GM12878 (cell line): ENCODE measurements at regions not wholly inside any gene's neighbourhood (a gene's known extent, or its start where the extent isn't known, plus 50 kb on each side); places are given as distances from the start of the nearest gene placed in this dataset.

Experiments
- ATAC-seq: fragments of 200-7000 bp; cut with Tn5 transposase; 3 replicates; pipeline ENCODE4 v1.9.1; 2020; ENCODE audit warnings: mild to moderate bottlenecking, moderate library complexity
- BruUV-seq: library from RNA; stranded (reverse); fragments of 400-500 nt; replicated peaks from 2 replicates; lab custom pipeline; 2021; lab: Mats Ljungman, UMichigan
- CTCF ChIA-PET: fragments of 300-600 bp; sonication (Branson Sonifier 250); formaldehyde crosslinking; extraction: SDS; loops from one replicate; lab custom pipeline; 2021; ENCODE audit warnings: inconsistent platforms; lab: Yijun Ruan, JAX
- POLR2A ChIA-PET: fragments of 350-600 bp; formaldehyde crosslinking; extraction: SDS; loops from one replicate; lab custom pipeline; 2021; ENCODE audit warnings: inconsistent platforms; lab: Charles Lee
- RAD21 ChIA-PET: fragments of 300-600 bp; sonication (Branson Sonifier 250); formaldehyde crosslinking; loops from one replicate; lab custom pipeline; 2023; ENCODE audit warnings: antibody characterized with exemption; ENCODE audit not compliant: unreplicated experiment; lab: Charles Lee
- SMC1A ChIA-PET: fragments of 300-600 bp; sonication (Branson Sonifier 250); formaldehyde crosslinking; loops from one replicate; lab custom pipeline; 2023; ENCODE audit not compliant: unreplicated experiment, uncharacterized antibody; lab: Charles Lee
- DNase-seq: peaks from one replicate; pipeline ENCODE4 v3.0.0-alpha.2; 2011; ENCODE audit warnings: low read depth, low spot score
- FAIRE-seq: peaks from 3 replicates; lab custom pipeline; 2011; peaks lifted over from hg19 to GRCh38; lab: Jason Lieb, UNC
- H2AFZ ChIP-seq: 2 replicates; pipeline ENCODE4 v1.6.0; 2011; ENCODE audit warnings: low read depth, low read length, control low read depth; ENCODE audit not compliant: control insufficient read depth
- H3K27ac ChIP-seq: 2 replicates; pipeline ENCODE4 v1.5.1; 2011; ENCODE audit warnings: control low read depth; ENCODE audit not compliant: control insufficient read depth, insufficient read depth
- H3K27me3 ChIP-seq, 2 experiments: replicated peaks in 1 of 2; 2 replicates each; pipeline versions ENCODE4 v1.6.0 to v1.6.1; 2011; ENCODE audit warnings: low read length in 1 of 2; ENCODE audit not compliant: control insufficient read depth in 2 of 2, insufficient read depth in 2 of 2
- H3K36me3 ChIP-seq, 2 experiments: 2 replicates each; pipeline ENCODE4 v1.5.1; 2011; ENCODE audit warnings: low read length in 1 of 2; ENCODE audit not compliant: control insufficient read depth in 2 of 2, insufficient read depth in 2 of 2
- H3K4me1 ChIP-seq: 2 replicates; pipeline ENCODE4 v1.6.1; 2011; ENCODE audit warnings: mild to moderate bottlenecking, low read length, moderate library complexity, mixed read lengths; ENCODE audit not compliant: control insufficient read depth, insufficient read depth
- H3K4me2 ChIP-seq: 2 replicates; pipeline ENCODE4 v1.6.0; 2011; ENCODE audit warnings: control low read depth; ENCODE audit not compliant: control insufficient read depth, insufficient read depth
- H3K4me3 ChIP-seq: fragments of 200-600 bp; sonication (generic); 2 replicates; pipeline ENCODE4 v1.5.1; 2016
- H3K79me2 ChIP-seq: 2 replicates; pipeline ENCODE4 v1.6.0; 2011; ENCODE audit warnings: low read length; ENCODE audit not compliant: control insufficient read depth, insufficient read depth
- H3K9ac ChIP-seq: 2 replicates; pipeline ENCODE4 v1.8.0; 2011; ENCODE audit warnings: low read length, control low read depth, mixed read lengths; ENCODE audit not compliant: control insufficient read depth, insufficient read depth
- H3K9me3 ChIP-seq: replicated peaks from 3 replicates; pipeline ENCODE4 v1.5.1; 2011; ENCODE audit warnings: mild to moderate bottlenecking, low read length; ENCODE audit not compliant: control insufficient read depth, insufficient read depth
- H4K20me1 ChIP-seq: 2 replicates; pipeline ENCODE4 v1.6.0; 2011; ENCODE audit not compliant: control insufficient read depth, insufficient read depth
- CHD1 ChIP-seq: IDR thresholded peaks from 2 replicates; pipeline ENCODE4 v1.6.1; 2012; ENCODE audit warnings: low read depth, low read length, improper control_type of control experiment
- E4F1 ChIP-seq: fragments of 450-650 bp; IDR thresholded peaks from 2 replicates; pipeline ENCODE4 v1.6.1; 2018; ENCODE audit warnings: borderline replicate concordance, mild to moderate bottlenecking; ENCODE audit not compliant: partially characterized antibody
- FOXK2 ChIP-seq: fragments of 450-650 bp; IDR thresholded peaks from 2 replicates; pipeline ENCODE4 v1.6.1; 2017; ENCODE audit warnings: mild to moderate bottlenecking, moderate library complexity
- HDGF ChIP-seq: fragments of 450-650 bp; IDR thresholded peaks from 2 replicates; pipeline ENCODE4 v1.6.1; 2016; ENCODE audit warnings: antibody characterized with exemption
- MYB ChIP-seq: fragments of 150-350 bp; IDR thresholded peaks from 2 replicates; pipeline ENCODE4 v1.6.1; 2014; ENCODE audit warnings: mild to moderate bottlenecking, low read depth, low read length, borderline replicate concordance
- POLR2AphosphoS5 ChIP-seq: IDR thresholded peaks from 2 replicates; pipeline ENCODE4 v1.6.1; 2011; ENCODE audit warnings: mild to moderate bottlenecking, low read length, inconsistent platforms
- RFX5 ChIP-seq: IDR thresholded peaks from 2 replicates; pipeline ENCODE4 v1.6.1; 2011; ENCODE audit warnings: low read depth, low read length, improper control_type of control experiment
- SMC3 ChIP-seq: IDR thresholded peaks from 2 replicates; pipeline ENCODE4 v1.6.1; 2011; ENCODE audit warnings: low read length, improper control_type of control experiment, borderline replicate concordance
- SP1 ChIP-seq: IDR thresholded peaks from one replicate; pipeline ENCODE4 v1.6.1; 2011; ENCODE audit warnings: low read depth, low read length
- ZNF274 ChIP-seq: IDR thresholded peaks from one replicate; pipeline ENCODE4 v1.8.0; 2011; ENCODE audit not compliant: insufficient read length, insufficient read depth
- WGBS: methylation state at CpG from one replicate; pipeline ENCODE4 v1.1.6; 2016; ENCODE audit warnings: low lambda C conversion rate; ENCODE audit not compliant: insufficient replicate concordance, insufficient coverage; ENCODE audit errors: missing lambda C conversion rate; 5-methylcytosine and 5-hydroxymethylcytosine counted together
- in situ Hi-C: fragments of 300-500 bp; cut with MboI; formaldehyde crosslinking; loops from 9 replicates; pipeline ENCODE4 v1.14.3; 2018; ENCODE audit warnings: mixed read lengths
- intact Hi-C: fragments of 100-400 bp; cut with micrococcal nuclease; formaldehyde crosslinking; loops from one replicate; pipeline ENCODE4 v1.14.2; 2022; ENCODE audit not compliant: unreplicated experiment
- TF ChIP-seq, protein P1 (sequence below): IDR thresholded peaks from 2 replicates; pipeline ENCODE4 v1.6.1; 2011; ENCODE audit warnings: borderline replicate concordance, low read depth, mild to moderate bottlenecking, moderate library complexity, mixed read lengths, low read length; ENCODE audit not compliant: insufficient read depth; ENCODE audit errors: extremely low read length
- TF ChIP-seq, protein P2 (sequence below): fragments of 450-650 bp; formaldehyde crosslinking; IDR thresholded peaks from 2 replicates; pipeline ENCODE4 v1.4.0; 2020; ENCODE audit warnings: mild to moderate bottlenecking, moderate library complexity

DNA sequence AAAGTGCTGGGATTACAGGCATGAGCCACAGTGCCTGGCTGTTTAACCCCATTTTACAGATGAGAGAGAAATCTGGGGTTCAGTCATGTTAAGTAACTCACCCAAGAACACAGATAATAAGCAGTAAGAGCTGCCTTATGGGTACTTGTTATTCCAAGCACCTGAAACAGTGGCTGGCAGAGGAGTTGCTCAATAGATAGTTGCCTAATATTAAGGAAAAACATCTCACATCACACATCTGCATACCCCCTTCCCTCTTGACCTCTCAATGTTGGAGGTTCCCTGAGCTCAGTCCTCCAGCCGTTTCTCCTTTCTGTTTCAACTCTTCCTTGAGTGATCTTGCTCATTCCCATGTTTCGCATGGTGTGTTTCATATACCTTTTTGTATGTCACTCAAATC lies 401.9 kb downstream of the KLF12 start:
- H3K36me3 ChIP-seq: no peaks in the 10 kb centered on the region
- SMC1A ChIA-PET: interaction anchor here (2.8 kb wide), 1 partner anchor 14 kb away, joined by 9 read pairs; no protein-coding TSS in a partner anchor
- no peaks in the 10 kb centered on the region for H3K79me2 ChIP-seq
- POLR2A ChIA-PET: no interaction called here
- no peak overlapping the region for H2AFZ ChIP-seq
- H3K4me1 ChIP-seq: no peaks in the 10 kb centered on the region
- DNase-seq (no peak), FAIRE-seq (no peak), ATAC-seq (no peak)
- 98% methylated on average over 2 of the region's 2 CpGs for WGBS
- RAD21 ChIA-PET: interaction anchor here (0.7 to 1.1 kb wide), 2 partner anchors 18 to 554 kb away, joined by 3 read pairs; no protein-coding TSS in a partner anchor
- no TSS peak for BruUV-seq
- in situ Hi-C loops (no loop called here), intact Hi-C loops (no loop called here)
- H3K9me3 ChIP-seq: no peaks in the 10 kb centered on the region
- TF ChIP-seq POLR2AphosphoS5 (no peak), MYB (no peak), RFX5 (no peak), SP1 (no peak), HDGF (no peak)
- TF ChIP-seq, protein P1, sequence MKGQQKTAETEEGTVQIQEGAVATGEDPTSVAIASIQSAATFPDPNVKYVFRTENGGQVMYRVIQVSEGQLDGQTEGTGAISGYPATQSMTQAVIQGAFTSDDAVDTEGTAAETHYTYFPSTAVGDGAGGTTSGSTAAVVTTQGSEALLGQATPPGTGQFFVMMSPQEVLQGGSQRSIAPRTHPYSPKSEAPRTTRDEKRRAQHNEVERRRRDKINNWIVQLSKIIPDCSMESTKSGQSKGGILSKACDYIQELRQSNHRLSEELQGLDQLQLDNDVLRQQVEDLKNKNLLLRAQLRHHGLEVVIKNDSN: no peak
- no peak overlapping the region for H3K9ac ChIP-seq
- CTCF ChIA-PET: no interaction called here
- H3K27ac ChIP-seq: no peak overlapping the region
- no peaks in the 10 kb centered on the region for H4K20me1 ChIP-seq
- H3K27me3 ChIP-seq: no peaks in the 10 kb centered on the region
- no peak overlapping the region for H3K4me2 ChIP-seq
- H3K4me3 ChIP-seq: no peak overlapping the region

DNA sequence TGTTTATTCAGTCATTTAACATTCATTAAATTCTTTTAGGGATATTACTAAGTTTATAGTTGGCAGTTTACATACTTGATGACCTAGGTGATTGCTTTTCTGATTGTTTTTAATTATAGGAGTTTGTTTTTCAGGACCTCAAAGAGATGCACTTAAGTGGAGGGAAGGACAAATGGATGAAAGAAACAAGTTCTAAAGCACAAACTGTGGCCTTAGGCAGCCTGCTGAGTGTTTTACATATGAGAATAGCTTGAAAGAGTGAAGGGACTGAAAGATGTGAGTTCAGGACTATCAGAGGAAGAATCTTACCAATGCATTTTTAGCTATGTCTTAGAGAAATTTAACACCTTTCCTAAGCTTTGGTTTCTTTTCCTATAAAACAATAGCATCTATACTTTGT lies 402.6 kb downstream of the KLF12 start:
- no peak overlapping the region for H3K4me3 ChIP-seq
- FAIRE-seq (no peak), DNase-seq (no peak), ATAC-seq (no peak)
- in situ Hi-C loops: no loop called here
- BruUV-seq: no TSS peak
- CTCF ChIA-PET: interaction anchor here (1.0 kb wide), 1 partner anchor 9 kb away, joined by 3 read pairs; no protein-coding TSS in a partner anchor
- no peak overlapping the region for H2AFZ ChIP-seq
- H3K4me1 ChIP-seq: no peaks in the 10 kb centered on the region
- SMC1A ChIA-PET: interaction anchor here (0.7 to 2.8 kb wide), 4 partner anchors 9 to 881 kb away, joined by 3 to 9 read pairs (median 4); no protein-coding TSS in a partner anchor
- no peak overlapping the region for H3K27ac ChIP-seq
- H3K4me2 ChIP-seq: no peak overlapping the region
- no peak overlapping the region for H3K9ac ChIP-seq
- RAD21 ChIA-PET: interaction anchor here (0.9 to 1.1 kb wide), 3 partner anchors 17 to 555 kb away, joined by 3 read pairs; no protein-coding TSS in a partner anchor
- H3K9me3 ChIP-seq: no peaks in the 10 kb centered on the region
- no peaks in the 10 kb centered on the region for H4K20me1 ChIP-seq
- intact Hi-C loops: no loop called here
- POLR2A ChIA-PET: interaction anchor here (0.7 kb wide), 1 partner anchor 43 kb away, joined by 5 read pairs; no protein-coding TSS in a partner anchor
- H3K79me2 ChIP-seq: no peaks in the 10 kb centered on the region
- no peaks in the 10 kb centered on the region for H3K36me3 ChIP-seq
- H3K27me3 ChIP-seq: no peaks in the 10 kb centered on the region
- TF ChIP-seq ZNF274: no peak
- TF ChIP-seq, protein P2, sequence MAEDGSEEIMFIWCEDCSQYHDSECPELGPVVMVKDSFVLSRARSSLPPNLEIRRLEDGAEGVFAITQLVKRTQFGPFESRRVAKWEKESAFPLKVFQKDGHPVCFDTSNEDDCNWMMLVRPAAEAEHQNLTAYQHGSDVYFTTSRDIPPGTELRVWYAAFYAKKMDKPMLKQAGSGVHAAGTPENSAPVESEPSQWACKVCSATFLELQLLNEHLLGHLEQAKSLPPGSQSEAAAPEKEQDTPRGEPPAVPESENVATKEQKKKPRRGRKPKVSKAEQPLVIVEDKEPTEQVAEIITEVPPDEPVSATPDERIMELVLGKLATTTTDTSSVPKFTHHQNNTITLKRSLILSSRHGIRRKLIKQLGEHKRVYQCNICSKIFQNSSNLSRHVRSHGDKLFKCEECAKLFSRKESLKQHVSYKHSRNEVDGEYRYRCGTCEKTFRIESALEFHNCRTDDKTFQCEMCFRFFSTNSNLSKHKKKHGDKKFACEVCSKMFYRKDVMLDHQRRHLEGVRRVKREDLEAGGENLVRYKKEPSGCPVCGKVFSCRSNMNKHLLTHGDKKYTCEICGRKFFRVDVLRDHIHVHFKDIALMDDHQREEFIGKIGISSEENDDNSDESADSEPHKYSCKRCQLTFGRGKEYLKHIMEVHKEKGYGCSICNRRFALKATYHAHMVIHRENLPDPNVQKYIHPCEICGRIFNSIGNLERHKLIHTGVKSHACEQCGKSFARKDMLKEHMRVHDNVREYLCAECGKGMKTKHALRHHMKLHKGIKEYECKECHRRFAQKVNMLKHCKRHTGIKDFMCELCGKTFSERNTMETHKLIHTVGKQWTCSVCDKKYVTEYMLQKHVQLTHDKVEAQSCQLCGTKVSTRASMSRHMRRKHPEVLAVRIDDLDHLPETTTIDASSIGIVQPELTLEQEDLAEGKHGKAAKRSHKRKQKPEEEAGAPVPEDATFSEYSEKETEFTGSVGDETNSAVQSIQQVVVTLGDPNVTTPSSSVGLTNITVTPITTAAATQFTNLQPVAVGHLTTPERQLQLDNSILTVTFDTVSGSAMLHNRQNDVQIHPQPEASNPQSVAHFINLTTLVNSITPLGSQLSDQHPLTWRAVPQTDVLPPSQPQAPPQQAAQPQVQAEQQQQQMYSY (CRISPR knock-in tag): no peak
- TF ChIP-seq SMC3: no peak
- TF ChIP-seq E4F1: no peak
- no peak for TF ChIP-seq FOXK2
- no peak for TF ChIP-seq CHD1
